ENCODE measurements at regions not wholly inside any gene's neighbourhood (a gene's known extent, or its start where the extent isn't known, plus 50 kb on each side); places are given as distances from the start of the nearest gene placed in this dataset.

- Histone ChIP-seq H3K27me3 (no peaks in the 10 kb centered on the region), H3K9me3 (no peaks in the 10 kb centered on the region), H3K36me3 (no peaks in the 10 kb centered on the region), H3K4me1 (no peaks in the 10 kb centered on the region), H3K4me3 (no peak overlapping the region), H3K27ac (no peak overlapping the region)
- no peak for DNase-seq (ENCODE audit: extremely low spot score in 2 of 2)
- TF ChIP-seq CTCF (IDR thresholded peaks at IDR 0.05): no peak
- no peak for TF ChIP-seq POLR2AphosphoS5 (IDR thresholded peaks at IDR 0.05; ENCODE audit: insufficient read depth in 1 of 2, low read depth in 1 of 2)
- no peak for TF ChIP-seq POLR2A (IDR thresholded peaks at IDR 0.05)
- intact Hi-C loops (cut with DNase I): no loop called here
Measured at GRCh38 chrX:20418379-20419150, 151.9 kb upstream of the RPS6KA3 start.

GRCh38 chrX:20414762-20415445 lies 148.2 kb upstream of the RPS6KA3 start:
- no peaks in the 10 kb centered on the region for H3K9me3 ChIP-seq
- no peak for TF ChIP-seq CTCF (IDR thresholded peaks at IDR 0.05)
- no peak for TF ChIP-seq POLR2AphosphoS5 (IDR thresholded peaks at IDR 0.05; ENCODE audit: insufficient read depth in 1 of 2, low read depth in 1 of 2)
- no peak for TF ChIP-seq POLR2A (IDR thresholded peaks at IDR 0.05)
- no peak overlapping the region for H3K27ac ChIP-seq
- intact Hi-C loops (cut with DNase I): no loop called here
- no peak for DNase-seq (ENCODE audit: extremely low spot score in 2 of 2)
- H3K4me1 ChIP-seq: no peaks in the 10 kb centered on the region
- H3K36me3 ChIP-seq: no peaks in the 10 kb centered on the region
- no peak overlapping the region for H3K4me3 ChIP-seq
- no peaks in the 10 kb centered on the region for H3K27me3 ChIP-seq

GRCh38 chrX:20414066-20414465 lies 147.4 kb upstream of the RPS6KA3 start:
- TF ChIP-seq POLR2A (IDR thresholded peaks at IDR 0.05): no peak
- no peak for TF ChIP-seq POLR2AphosphoS5 (IDR thresholded peaks at IDR 0.05; ENCODE audit: insufficient read depth in 1 of 2, low read depth in 1 of 2)
- no peak for TF ChIP-seq CTCF (IDR thresholded peaks at IDR 0.05)
- H3K4me3 ChIP-seq: no peak overlapping the region
- intact Hi-C loops (cut with DNase I): no loop called here

GRCh38 chrX:20412871-20413486 lies 146.3 kb upstream of the RPS6KA3 start:
- intact Hi-C loops (cut with DNase I): no loop called here
- Histone ChIP-seq H3K4me3 (no peak overlapping the region), H3K27ac (no peak overlapping the region), H3K36me3 (no peaks in the 10 kb centered on the region), H3K4me1 (no peaks in the 10 kb centered on the region), H3K27me3 (no peaks in the 10 kb centered on the region), H3K9me3 (no peaks in the 10 kb centered on the region)
- TF ChIP-seq POLR2A (IDR thresholded peaks at IDR 0.05): no peak
- DNase-seq (ENCODE audit: extremely low spot score in 2 of 2): no peak

More at GRCh38 chrX:20414066-20414465, 147.4 kb upstream of the RPS6KA3 start:
- no peak for DNase-seq (ENCODE audit: extremely low spot score in 2 of 2)
- H3K36me3 ChIP-seq: no peaks in the 10 kb centered on the region
- no peaks in the 10 kb centered on the region for H3K9me3 ChIP-seq
- H3K4me1 ChIP-seq: no peaks in the 10 kb centered on the region
- H3K27me3 ChIP-seq: no peaks in the 10 kb centered on the region
- no peak overlapping the region for H3K27ac ChIP-seq

GRCh38 chrX:20410540-20410939 lies 143.8 kb upstream of the RPS6KA3 start:
- Histone ChIP-seq H3K36me3 (no peaks in the 10 kb centered on the region), H3K4me3 (no peak overlapping the region), H3K9me3 (no peaks in the 10 kb centered on the region), H3K27me3 (no peaks in the 10 kb centered on the region), H3K4me1 (no peaks in the 10 kb centered on the region), H3K27ac (no peak overlapping the region)
- no peak for TF ChIP-seq POLR2AphosphoS5 (IDR thresholded peaks at IDR 0.05; ENCODE audit: insufficient read depth in 1 of 2, low read depth in 1 of 2)
- DNase-seq (ENCODE audit: extremely low spot score in 2 of 2): no peak
- intact Hi-C loops (cut with DNase I): no loop called here
